Mucosa of descending colon (tissue), 3 donors: ENCODE measurements at regions not wholly inside any gene's neighbourhood (a gene's known extent, or its start where the extent isn't known, plus 50 kb on each side); places are given as distances from the start of the nearest gene placed in this dataset.
"Not testable (repeated sequence)": the region's sequence is repeated elsewhere in the genome, so short reads cannot be mapped to it uniquely, and the experiment has no call there.

Source experiments
- ATAC-seq: fragments of 200-7000 bp; cut with Tn5 transposase; one replicate; pipeline ENCODE4 v1.9.1; 2020; ENCODE audit warnings: mild to moderate bottlenecking, moderate library complexity
- DNase-seq, 3 donors: peaks; one replicate each; pipeline ENCODE4 v3.0.0-alpha.2; 2020
- H3K36me3 ChIP-seq: fragments of 200-600 bp; one replicate; pipeline ENCODE4 v1.8.0; 2021; ENCODE audit warnings: low read depth, mild to moderate bottlenecking
- H3K4me1 ChIP-seq: fragments of 200-600 bp; one replicate; pipeline ENCODE4 v1.8.0; 2021; ENCODE audit warnings: low read depth, mild to moderate bottlenecking
- H3K4me3 ChIP-seq: fragments of 200-600 bp; one replicate; pipeline ENCODE4 v1.8.0; 2021; ENCODE audit warnings: mild to moderate bottlenecking
- H3K9me3 ChIP-seq: fragments of 200-600 bp; one replicate; pipeline ENCODE4 v1.8.0; 2021; ENCODE audit warnings: mild to moderate bottlenecking
- CTCF ChIP-seq: fragments of 200-600 bp; IDR thresholded peaks from one replicate; pipeline ENCODE4 v1.8.0; 2022; ENCODE audit warnings: antibody characterized with exemption, mild to moderate bottlenecking
- intact Hi-C, 2 donors: fragments of 100-400 bp; cut with DNase I in 1 of 2; cut with micrococcal nuclease in 1 of 2; formaldehyde crosslinking; loops; one replicate each; pipeline versions ENCODE4 v1.11.0 to v1.11.1; 2022; cut with DNase I, micrococcal nuclease
- donor health status: DM: no; HTN: no; CAD: no; lungs with moderate emphysema.
- donor health status: DM: no; HTN: no; CAD: no.
- donor health status: DM: no; HTN: yes; CAD: no.

DNA sequence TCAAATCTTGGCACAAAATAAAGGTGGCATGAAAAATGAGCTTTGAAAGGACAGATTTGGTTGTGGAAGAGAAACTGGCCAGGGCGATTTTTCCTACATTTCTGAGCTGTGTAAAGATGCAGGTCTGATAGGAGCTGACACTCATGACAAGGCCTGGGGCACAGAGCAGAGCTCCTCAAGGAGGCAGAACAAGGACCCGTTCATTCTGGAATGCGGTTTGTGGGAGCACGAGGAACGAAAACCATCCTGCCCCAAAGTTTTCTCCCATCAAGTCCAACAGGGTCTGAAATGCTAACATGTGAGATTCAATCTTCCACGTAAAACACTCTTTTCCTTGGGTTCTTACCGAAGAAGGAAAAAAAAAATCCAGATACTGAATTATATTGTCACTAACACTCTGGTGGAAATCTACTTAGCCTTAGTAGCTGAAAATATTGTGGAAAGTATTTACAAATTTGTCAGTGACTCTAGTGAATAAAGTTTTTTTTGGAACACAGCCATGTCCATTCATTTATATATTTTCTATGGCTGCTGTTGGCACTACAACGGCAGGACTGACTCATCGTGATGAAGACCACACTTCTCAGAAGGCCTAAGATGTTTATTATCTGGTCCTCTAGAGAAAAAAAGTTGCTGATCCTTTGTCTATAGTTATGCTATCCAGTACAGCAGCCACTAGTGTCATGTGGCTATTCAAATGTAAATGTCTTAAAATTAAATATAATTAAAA is 215.7 kb downstream of the BAMBI start:
- ATAC-seq (no peak), DNase-seq (no peak)
- Histone ChIP-seq H3K4me3 (no peak overlapping the region), H3K9me3 (no peaks in the 10 kb centered on the region), H3K36me3 (no peaks in the 10 kb centered on the region), H3K4me1 (no peaks in the 10 kb centered on the region)
- no peak for TF ChIP-seq CTCF
- intact Hi-C loops = no loop called here

DNA sequence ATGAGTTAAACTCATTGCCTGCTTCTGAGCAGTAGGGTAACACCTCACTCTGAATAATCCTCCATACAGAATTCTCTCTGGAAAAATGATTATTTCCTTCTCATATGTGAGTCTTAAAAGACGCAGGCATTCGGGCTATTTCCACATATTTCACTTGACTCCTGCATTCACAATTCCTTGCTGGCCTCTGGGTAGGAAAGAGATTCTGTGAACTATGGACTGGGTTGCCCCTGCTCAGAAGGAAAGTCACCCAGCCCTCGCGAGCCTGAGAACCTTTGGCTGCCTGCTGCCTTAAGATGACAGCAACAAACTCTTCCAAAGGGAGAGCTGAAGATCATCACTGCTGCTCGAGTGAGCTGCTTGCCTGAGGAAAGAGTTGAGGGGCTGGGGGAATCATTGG is 216.8 kb downstream of the BAMBI start:
- intact Hi-C loops = no loop called here
- Histone ChIP-seq H3K9me3 (no peaks in the 10 kb centered on the region), H3K36me3 (no peaks in the 10 kb centered on the region), H3K4me1 (no peaks in the 10 kb centered on the region), H3K4me3 (no peak overlapping the region)
- ATAC-seq (no peak), DNase-seq (no peak)
- no peak for TF ChIP-seq CTCF

- H3K36me3 ChIP-seq, H3K9me3 ChIP-seq, H3K4me3 ChIP-seq, ATAC-seq, DNase-seq, H3K4me1 ChIP-seq, intact Hi-C loops: not testable (repeated sequence)
These were observed 218.3 kb downstream of the BAMBI start for GRCh38 chr10:28895671-28896070.

GRCh38 chr10:28896791-28897409 is 219.6 kb downstream of the BAMBI start:
- H3K36me3 ChIP-seq, H3K4me3 ChIP-seq, intact Hi-C loops, ATAC-seq, H3K9me3 ChIP-seq, DNase-seq, H3K4me1 ChIP-seq: not testable (repeated sequence)

DNA sequence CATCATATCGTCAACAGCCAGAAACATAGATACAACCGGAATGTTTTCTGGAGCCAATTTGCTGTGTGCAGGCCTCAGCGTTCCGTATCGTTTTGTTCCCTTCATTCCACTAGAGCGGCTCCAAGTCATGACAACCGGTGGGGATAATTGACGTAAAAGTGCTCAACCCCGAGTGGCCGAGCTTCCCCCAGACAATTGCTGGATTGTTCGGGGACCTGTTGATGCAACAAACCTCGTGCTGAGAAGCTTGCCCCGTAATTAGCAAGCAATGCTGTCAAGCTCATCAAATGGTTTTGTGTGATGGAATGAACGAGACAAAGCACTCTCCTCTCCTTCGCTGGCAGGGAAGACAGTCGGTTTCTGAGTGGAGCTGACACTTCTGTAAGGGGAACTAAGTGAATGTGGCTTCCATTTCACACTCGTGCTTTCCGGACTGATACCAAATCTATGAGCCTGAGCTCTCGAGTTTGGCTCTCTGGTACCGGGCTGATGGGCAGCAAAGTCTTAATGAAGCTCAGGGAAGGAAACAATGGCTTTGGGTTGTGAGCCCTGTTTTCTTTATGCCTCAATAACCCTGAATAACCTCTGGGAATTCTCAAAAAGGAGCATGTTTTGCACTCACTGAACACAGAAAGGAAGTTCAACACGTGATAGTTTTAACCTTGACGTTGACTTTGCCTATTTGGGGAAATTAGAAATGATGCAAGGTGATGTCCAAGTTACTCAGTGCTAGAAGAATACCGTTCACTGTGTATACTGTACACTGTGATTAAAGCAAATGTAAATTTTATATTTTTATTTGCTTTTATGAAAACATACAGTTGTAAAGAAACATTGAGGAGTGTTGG is 220.5 kb downstream of the BAMBI start:
- ATAC-seq (no peak), DNase-seq (no peak)
- Histone ChIP-seq H3K36me3 (no peaks in the 10 kb centered on the region), H3K4me3 (no peak overlapping the region), H3K9me3 (no peaks in the 10 kb centered on the region), H3K4me1 (no peaks in the 10 kb centered on the region)
- intact Hi-C loops = no loop called here
- TF ChIP-seq CTCF = no peak

DNA sequence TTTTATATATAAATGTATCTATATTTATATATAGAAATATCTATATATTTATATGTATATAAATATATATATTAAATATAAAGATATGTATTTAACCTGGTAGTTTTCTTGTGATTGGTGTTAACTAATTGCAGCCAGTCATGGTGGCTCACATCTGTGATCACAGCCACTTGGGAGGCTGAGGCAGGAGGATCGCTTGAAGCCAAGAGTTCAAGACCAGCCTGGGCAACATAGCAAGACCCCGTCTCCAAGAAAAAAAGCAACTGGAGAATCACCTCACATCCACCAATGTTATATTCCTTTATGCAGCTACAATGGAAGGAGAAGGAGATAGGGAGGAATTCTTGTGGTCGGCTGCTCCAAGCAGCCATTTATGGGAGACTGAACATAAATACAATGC is 224.9 kb downstream of the BAMBI start:
- TF ChIP-seq CTCF = no peak

More for the DNA sequence above, 224.9 kb downstream of the BAMBI start:
- intact Hi-C loops = no loop called here
- no peak for ATAC-seq
- Histone ChIP-seq H3K4me1 (no peaks in the 10 kb centered on the region), H3K4me3 (no peak overlapping the region), H3K36me3 (no peaks in the 10 kb centered on the region), H3K9me3 (no peaks in the 10 kb centered on the region)
- no peak for DNase-seq
